HUES48 (cell line): ENCODE measurements at regions not wholly inside any gene's neighbourhood (a gene's known extent, or its start where the extent isn't known, plus 50 kb on each side); places are given as distances from the start of the nearest gene placed in this dataset.

ENCODE experiments used
- H3K27ac ChIP-seq: one replicate; pipeline ENCODE4 v1.7.0; 2013; ENCODE audit warnings: low read depth, low read length, inconsistent platforms
- H3K27me3 ChIP-seq: 2 replicates; pipeline ENCODE4 v1.6.1; 2013; ENCODE audit warnings: mild to moderate bottlenecking, low read length; ENCODE audit not compliant: control insufficient read depth, insufficient read depth
- H3K36me3 ChIP-seq: 2 replicates; pipeline ENCODE4 v1.6.1; 2013; ENCODE audit warnings: low read length; ENCODE audit not compliant: control insufficient read depth, insufficient read depth
- H3K4me1 ChIP-seq: 2 replicates; pipeline ENCODE4 v1.6.1; 2013; ENCODE audit warnings: mild to moderate bottlenecking, low read length; ENCODE audit not compliant: control insufficient read depth, insufficient read depth
- H3K4me3 ChIP-seq: 2 replicates; pipeline ENCODE4 v1.5.1; 2013; ENCODE audit warnings: mild to moderate bottlenecking, low read depth, low read length
- H3K9ac ChIP-seq: 2 replicates; pipeline ENCODE4 v1.6.1; 2013; ENCODE audit warnings: mild to moderate bottlenecking, low read depth, low read length, moderate library complexity
- H3K9me3 ChIP-seq: 2 replicates; pipeline ENCODE4 v1.6.1; 2013; ENCODE audit warnings: low read length; ENCODE audit not compliant: control insufficient read depth, insufficient read depth

DNA sequence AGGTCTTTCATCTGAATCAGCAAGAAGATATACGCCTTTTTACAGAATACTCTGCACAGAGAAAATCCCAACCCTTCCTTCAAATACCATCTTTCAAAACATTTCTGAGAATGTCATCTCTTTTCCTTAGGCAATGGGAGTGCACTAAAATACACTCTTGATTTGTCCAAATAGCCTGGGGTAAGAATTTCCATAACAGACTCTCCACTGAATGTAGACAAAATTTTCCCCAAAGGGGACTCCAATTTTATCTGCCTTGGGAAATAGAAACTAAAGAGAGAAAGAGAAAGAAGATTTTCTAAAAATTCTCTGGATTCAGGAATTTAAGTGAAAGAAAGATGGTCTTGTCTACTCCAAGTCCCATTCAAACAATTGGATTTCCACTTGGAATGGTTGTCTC is 394.5 kb upstream of the CHAC2 start:
- no peaks in the 10 kb centered on the region for H3K9me3 ChIP-seq

DNA sequence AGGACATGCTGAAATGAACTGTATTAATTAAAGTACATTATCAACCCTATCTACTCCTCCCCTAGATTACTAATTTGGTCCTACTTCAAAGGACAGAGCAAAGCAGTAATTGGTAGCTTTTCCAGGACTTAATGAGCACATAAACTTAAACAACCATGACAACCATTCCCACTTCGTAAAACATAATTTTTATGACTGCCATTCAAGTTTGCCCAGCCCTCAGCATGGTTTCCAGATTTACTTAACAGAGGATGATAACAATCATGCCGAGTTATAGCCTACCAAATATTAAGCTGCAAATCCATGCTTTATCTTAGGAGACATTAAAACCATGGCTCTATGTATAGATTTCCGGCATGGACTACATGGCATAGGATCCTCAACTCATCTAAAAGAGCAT is 401.1 kb upstream of the CHAC2 start:
- Histone ChIP-seq H3K9ac (no peak overlapping the region), H3K4me1 (no peaks in the 10 kb centered on the region), H3K36me3 (no peaks in the 10 kb centered on the region), H3K27ac (no peak overlapping the region), H3K4me3 (no peak overlapping the region), H3K27me3 (no peaks in the 10 kb centered on the region), H3K9me3 (0 out of 2 replicates have a peak, but pooled peaks cover under 1% of the 10 kb centered on the region)

More for the DNA sequence above, 394.5 kb upstream of the CHAC2 start:
- Histone ChIP-seq H3K36me3 (no peaks in the 10 kb centered on the region), H3K9ac (no peak overlapping the region), H3K27ac (no peak overlapping the region), H3K4me3 (no peak overlapping the region), H3K27me3 (no peaks in the 10 kb centered on the region), H3K4me1 (peaks cover 3% of the 10 kb centered on the region; the same call in 1 of the 2 replicates)

DNA sequence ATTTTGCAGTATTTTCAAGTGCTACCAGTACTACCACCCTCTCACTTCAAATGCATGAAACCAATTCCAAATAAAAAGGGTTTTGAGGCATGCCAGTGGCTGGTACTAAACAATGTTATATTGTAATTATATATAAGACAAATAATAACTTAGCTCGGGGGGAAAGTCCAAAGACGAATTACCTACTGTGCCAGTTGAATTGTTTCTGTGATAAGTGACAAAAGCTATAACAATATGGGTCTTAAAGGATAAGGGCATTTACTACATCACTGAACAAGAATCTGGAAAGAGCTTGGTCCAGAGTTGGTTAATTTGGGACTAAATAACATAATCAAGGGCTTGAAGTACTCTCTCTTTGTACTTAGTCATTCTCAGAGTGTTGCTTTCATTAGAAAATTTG is 404.7 kb upstream of the CHAC2 start:
- Histone ChIP-seq H3K9me3 (0 out of 2 replicates have a peak, but pooled peaks cover 3% of the 10 kb centered on the region), H3K9ac (no peak overlapping the region), H3K36me3 (no peaks in the 10 kb centered on the region), H3K27me3 (no peaks in the 10 kb centered on the region), H3K4me1 (no peaks in the 10 kb centered on the region), H3K27ac (no peak overlapping the region), H3K4me3 (no peak overlapping the region)

DNA sequence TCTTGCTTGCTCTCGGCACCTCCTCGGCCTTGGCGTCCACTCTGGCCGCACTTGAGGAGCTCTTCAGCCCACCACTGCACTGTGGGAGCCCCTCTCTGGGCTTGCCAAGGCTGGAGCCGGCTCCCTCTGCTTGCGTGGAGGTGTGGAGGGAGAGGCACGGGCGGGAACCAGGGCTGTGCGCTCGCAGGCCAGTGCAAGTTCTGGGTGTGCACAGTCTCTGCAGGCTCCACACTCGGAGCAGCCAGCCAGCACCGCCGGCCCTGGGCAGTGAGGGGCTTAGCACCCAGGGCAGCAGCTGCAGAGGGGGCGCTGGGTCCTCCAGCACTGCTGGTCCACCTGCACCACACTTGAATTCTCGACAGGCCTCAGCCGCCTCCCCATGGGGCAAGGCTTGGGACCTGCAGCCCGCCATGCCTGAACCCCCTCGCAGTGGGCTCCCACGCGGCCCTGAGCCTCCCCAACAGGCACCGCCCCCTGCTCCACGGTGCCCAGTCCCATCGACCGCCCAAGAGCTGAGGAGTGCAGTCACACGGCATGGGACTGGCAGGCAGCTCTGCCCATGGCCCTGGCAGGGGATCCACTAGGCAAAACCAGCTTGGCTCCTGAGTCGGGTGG is 411.2 kb upstream of the CHAC2 start:
- Histone ChIP-seq H3K9me3 (peaks cover 17% of the 10 kb centered on the region), H3K27me3 (no peaks in the 10 kb centered on the region), H3K27ac (no peak overlapping the region), H3K36me3 (no peaks in the 10 kb centered on the region), H3K4me3 (no peak overlapping the region), H3K4me1 (0 out of 2 replicates have a peak, but pooled peaks cover 4% of the 10 kb centered on the region), H3K9ac (no peak overlapping the region)

DNA sequence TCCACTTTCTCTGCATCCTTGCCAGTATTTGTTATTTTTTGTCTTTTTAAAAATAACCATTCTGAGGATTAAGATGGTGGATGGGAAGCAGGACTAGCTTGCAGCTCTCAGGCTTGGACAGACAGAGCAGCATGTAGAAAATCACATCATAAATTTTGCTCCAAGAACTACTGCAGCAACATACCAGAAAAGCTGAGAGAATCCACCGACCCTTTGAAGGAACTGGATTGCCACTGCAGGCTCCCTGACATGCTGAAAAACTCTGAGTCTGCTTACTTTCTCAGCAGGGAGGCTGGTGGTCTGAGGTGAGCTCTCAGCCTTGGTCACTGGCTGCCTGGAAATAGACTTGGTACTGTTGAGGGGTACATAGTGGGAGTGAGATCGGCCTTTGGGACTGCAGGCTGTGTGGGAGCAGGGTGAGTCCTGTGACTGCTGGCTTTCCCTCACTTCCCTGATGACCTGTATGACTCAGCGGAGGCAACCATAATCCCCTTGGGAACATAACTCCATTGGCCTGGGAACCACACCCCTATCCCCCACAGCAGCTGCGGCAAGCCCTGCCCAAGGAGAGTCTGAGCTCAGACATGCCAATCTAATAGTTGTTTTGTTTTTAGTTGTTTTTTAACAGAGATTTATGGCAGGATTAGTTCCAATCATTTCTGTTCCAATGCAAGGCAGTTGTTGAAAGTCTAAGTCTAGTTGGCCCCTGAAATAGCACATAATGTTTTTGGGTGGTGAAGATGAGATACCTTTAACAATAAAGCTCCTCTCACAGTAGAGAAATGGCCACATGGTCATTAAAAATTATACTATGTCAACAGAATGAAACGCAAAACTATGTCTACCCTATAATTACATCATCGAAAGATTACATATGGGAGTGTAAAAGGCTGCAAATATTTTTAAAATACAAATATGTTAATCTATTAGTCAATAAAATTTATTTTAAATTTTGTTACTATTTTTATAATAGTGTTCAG is 414.2 kb upstream of the CHAC2 start:
- H3K27ac ChIP-seq: peak overlapping the region; percentile 57
- H3K4me3 ChIP-seq: no peak overlapping the region
- 0 out of 2 replicates have a peak, but pooled peaks cover 4% of the 10 kb centered on the region for H3K4me1 ChIP-seq
- no peak overlapping the region for H3K9ac ChIP-seq
- H3K9me3 ChIP-seq: peaks cover 15% of the 10 kb centered on the region
- H3K36me3 ChIP-seq: no peaks in the 10 kb centered on the region
- H3K27me3 ChIP-seq: no peaks in the 10 kb centered on the region

DNA sequence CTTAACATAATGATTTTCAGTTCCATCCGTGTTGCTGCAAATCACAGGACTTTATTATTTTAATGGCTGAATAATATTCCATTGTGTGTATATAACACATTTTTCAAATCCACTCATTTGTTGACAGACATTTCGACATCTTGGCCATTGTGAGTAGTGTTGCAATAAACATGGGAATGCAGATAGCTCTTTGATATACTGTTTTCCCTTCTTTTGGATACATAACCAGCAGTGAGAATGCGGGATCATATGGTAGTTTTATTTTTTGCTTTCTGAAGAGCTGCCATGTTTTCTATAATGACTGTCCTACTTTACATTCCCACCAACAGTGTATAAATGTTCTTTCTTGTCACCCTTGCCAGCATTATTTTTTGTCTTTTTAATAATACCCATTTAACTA is 420.3 kb upstream of the CHAC2 start:
- H3K36me3 ChIP-seq: no peaks in the 10 kb centered on the region
- H3K27ac ChIP-seq: no peak overlapping the region
- no peaks in the 10 kb centered on the region for H3K9me3 ChIP-seq

DNA sequence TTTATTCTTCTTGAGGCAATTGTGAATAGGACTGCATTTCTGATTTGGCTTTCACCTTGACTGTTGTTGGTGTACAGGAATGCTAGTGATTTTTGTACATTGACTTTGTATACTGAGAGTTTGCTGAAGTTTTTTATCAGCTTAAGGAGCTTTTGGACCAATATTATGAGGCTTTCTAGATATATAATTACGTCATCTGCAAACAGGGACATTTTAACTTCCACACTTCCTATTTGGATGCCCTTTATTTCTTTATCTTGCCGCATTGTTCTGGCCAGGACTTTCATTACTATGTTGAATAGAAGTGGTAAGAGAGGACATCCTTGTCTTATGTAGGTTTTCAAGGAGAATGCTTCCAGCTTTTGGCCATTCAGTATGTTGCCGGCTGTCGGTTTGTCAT is 425.4 kb upstream of the CHAC2 start:
- no peak overlapping the region for H3K27ac ChIP-seq
- H3K9ac ChIP-seq: no peak overlapping the region
- H3K9me3 ChIP-seq: no peaks in the 10 kb centered on the region
- no peak overlapping the region for H3K4me3 ChIP-seq
- H3K36me3 ChIP-seq: no peaks in the 10 kb centered on the region
- no peaks in the 10 kb centered on the region for H3K27me3 ChIP-seq
- H3K4me1 ChIP-seq: no peaks in the 10 kb centered on the region

More for the DNA sequence above, 420.3 kb upstream of the CHAC2 start:
- Histone ChIP-seq H3K27me3 (no peaks in the 10 kb centered on the region), H3K4me3 (no peak overlapping the region), H3K9ac (no peak overlapping the region), H3K4me1 (no peaks in the 10 kb centered on the region)

DNA sequence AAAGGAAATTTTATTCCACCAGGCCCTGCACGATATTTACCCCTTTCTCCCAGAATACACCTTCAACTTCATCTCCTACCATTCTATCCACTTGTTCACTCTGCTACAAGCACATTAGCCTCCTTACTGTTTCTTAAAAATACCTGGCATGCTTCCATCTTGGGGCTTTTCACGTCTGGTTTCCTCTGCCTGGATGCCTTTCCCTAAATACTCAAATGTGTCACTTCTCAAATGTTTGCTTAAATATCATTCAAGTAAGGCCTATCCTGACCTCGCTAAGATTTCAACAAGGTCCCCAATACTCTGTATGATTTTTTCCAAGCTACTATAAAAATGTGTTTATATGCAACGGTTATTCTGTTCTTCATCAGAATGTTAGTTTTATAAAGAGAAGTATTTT is 433.0 kb upstream of the CHAC2 start:
- Histone ChIP-seq H3K36me3 (no peaks in the 10 kb centered on the region), H3K27ac (no peak overlapping the region), H3K4me3 (no peak overlapping the region), H3K9ac (no peak overlapping the region), H3K27me3 (no peaks in the 10 kb centered on the region), H3K4me1 (no peaks in the 10 kb centered on the region), H3K9me3 (no peaks in the 10 kb centered on the region)

DNA sequence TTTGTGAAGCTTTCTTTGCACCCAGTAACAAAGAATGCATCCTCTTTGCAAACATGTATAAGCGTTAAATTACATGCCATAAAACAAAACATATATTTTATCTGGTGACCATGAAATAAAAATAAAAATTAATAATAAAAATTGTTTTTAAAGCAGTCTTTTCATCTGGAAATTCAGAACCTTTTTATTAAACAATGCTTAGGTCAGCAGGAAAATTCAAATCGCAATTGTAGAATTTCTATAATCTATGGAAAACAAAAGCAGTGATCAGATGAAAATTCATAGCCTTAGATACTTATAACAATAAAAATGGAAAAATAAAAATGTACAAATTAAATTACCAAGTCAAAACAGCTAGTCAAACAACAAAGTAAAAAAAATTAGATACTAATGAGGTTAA is 435.9 kb upstream of the CHAC2 start:
- no peaks in the 10 kb centered on the region for H3K27me3 ChIP-seq
- no peak overlapping the region for H3K9ac ChIP-seq
- H3K36me3 ChIP-seq: no peaks in the 10 kb centered on the region
- H3K4me3 ChIP-seq: no peak overlapping the region
- H3K27ac ChIP-seq: no peak overlapping the region
- H3K4me1 ChIP-seq: no peaks in the 10 kb centered on the region
- no peaks in the 10 kb centered on the region for H3K9me3 ChIP-seq

DNA sequence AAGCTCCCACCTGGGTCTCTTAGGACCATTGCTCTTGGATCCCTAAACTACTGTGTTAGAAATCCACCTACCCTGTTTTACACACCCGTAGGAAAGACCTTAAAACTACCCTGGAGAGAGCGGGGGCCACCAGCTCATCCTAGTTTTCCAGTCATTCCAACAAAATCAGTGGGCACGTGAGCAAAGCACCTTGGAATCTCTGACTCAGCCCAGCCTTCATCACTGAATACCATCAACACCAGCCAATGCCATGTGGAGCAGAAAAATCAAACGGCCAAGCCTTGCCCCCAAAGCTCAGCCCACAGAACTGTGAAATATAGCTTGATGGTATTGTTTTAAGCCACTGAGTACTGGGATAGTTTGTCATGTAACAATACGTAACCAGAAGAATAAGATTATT is 449.7 kb upstream of the CHAC2 start:
- Histone ChIP-seq H3K36me3 (no peaks in the 10 kb centered on the region), H3K9ac (no peak overlapping the region), H3K4me1 (peaks cover 12% of the 10 kb centered on the region), H3K27ac (no peak overlapping the region), H3K9me3 (no peaks in the 10 kb centered on the region; the same call in 1 of the 2 replicates), H3K4me3 (no peak overlapping the region), H3K27me3 (no peaks in the 10 kb centered on the region)

DNA sequence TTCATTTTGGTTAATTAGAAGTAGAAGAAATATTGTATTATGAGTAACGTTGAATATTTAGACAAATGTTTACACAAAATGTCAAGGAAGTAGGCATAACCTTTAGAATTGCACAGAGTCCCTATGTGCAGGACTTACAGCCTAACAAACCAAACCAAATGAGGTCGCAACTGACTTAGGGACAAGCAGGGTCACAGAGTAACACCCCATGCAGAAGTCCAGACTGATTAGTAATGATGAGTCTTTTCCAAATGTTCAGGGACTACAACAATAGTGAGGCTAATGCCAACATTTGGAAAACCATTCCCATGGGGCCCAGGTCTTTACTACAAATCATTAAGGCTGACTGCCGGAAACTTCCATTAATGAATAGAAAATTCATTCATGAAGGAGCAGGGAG is 452.5 kb upstream of the CHAC2 start:
- Histone ChIP-seq H3K4me3 (no peak overlapping the region), H3K27ac (no peak overlapping the region), H3K36me3 (no peaks in the 10 kb centered on the region), H3K4me1 (peaks cover 12% of the 10 kb centered on the region), H3K9ac (no peak overlapping the region), H3K9me3 (no peaks in the 10 kb centered on the region; the same call in 1 of the 2 replicates), H3K27me3 (no peaks in the 10 kb centered on the region)
